ENCODE measurements at regions not wholly inside any gene's neighbourhood (a gene's known extent, or its start where the extent isn't known, plus 50 kb on each side); places are given as distances from the start of the nearest gene placed in this dataset.

DNA sequence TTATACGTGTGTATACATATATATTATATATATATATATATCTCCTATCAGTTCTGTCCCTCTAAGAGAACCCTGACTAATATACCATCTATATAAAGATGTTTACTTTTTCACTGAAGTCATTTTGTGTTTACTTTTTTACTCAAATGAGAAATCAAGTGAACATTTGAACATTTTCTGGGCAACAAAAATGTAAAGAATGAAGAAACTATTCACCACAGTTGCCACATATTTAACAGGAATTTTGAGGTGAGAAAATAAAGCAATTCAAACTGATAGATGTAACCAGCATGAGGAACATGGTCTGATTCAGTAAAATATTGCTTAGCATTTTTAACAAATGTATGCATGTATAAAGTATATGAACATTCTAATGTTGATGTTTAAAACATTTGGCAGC, 299.2 kb upstream of the KLHL1 start:
- TF ChIP-seq, protein P1, sequence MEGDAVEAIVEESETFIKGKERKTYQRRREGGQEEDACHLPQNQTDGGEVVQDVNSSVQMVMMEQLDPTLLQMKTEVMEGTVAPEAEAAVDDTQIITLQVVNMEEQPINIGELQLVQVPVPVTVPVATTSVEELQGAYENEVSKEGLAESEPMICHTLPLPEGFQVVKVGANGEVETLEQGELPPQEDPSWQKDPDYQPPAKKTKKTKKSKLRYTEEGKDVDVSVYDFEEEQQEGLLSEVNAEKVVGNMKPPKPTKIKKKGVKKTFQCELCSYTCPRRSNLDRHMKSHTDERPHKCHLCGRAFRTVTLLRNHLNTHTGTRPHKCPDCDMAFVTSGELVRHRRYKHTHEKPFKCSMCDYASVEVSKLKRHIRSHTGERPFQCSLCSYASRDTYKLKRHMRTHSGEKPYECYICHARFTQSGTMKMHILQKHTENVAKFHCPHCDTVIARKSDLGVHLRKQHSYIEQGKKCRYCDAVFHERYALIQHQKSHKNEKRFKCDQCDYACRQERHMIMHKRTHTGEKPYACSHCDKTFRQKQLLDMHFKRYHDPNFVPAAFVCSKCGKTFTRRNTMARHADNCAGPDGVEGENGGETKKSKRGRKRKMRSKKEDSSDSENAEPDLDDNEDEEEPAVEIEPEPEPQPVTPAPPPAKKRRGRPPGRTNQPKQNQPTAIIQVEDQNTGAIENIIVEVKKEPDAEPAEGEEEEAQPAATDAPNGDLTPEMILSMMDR (IDR thresholded peaks at IDR 0.05; ENCODE audit: low read depth, low read length), result no peak
- TF ChIP-seq POLR2A (IDR thresholded peaks at IDR 0.05; ENCODE audit: extremely low read depth, insufficient read length), result no peak
- TF ChIP-seq, protein P2, sequence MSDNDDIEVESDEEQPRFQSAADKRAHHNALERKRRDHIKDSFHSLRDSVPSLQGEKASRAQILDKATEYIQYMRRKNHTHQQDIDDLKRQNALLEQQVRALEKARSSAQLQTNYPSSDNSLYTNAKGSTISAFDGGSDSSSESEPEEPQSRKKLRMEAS (IDR thresholded peaks at IDR 0.05; ENCODE audit: low read depth, low read length), result no peak

Data from NB4 (cell line).